ENCODE measurements at regions not wholly inside any gene's neighbourhood (a gene's known extent, or its start where the extent isn't known, plus 50 kb on each side); places are given as distances from the start of the nearest gene placed in this dataset.

DNA sequence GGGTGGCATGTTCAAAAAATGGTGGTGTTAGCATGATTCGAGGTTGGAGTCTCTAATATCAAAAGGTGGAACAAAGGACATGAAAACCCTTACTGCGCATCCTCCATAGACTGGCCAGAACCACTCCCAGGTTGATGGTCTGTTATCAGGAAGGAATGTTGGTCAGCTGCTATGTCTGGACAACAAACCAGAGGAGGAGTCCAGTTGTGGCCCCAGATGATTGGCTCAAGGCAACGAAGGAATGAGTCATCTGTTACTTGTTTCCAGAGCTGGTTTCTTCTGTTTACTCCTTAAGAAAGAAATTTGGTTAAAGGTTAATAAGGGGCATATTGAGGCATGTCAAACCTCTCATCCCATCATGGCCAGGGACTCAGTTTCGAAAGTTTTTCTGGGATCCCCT, 56.8 kb upstream of the GRIA4 start:
- POLR2A ChIA-PET (ENCODE audit: low non-redundant PET) = no interaction called here
- Histone ChIP-seq H3K27me3 (replicated peaks; ENCODE audit: insufficient read depth, low read depth, low read length, poor library complexity) (peaks cover 11% of the 10 kb centered on the region), H3K27ac (ENCODE audit: low read depth, low read length, poor library complexity, severe bottlenecking) (no peak overlapping the region), H3K36me3 (ENCODE audit: insufficient read depth, low read length, poor library complexity, severe bottlenecking) (no peaks in the 10 kb centered on the region), H3K4me1 (ENCODE audit: insufficient read depth, low read length, poor library complexity, severe bottlenecking) (no peaks in the 10 kb centered on the region), H3K4me3 (ENCODE audit: low read depth, low read length, poor library complexity, severe bottlenecking) (no peak overlapping the region), H3K9me3 (ENCODE audit: low read depth, low read length, poor library complexity, severe bottlenecking) (no peaks in the 10 kb centered on the region)
- no peak for DNase-seq (ENCODE audit: low spot score)
- TF ChIP-seq, protein P1, sequence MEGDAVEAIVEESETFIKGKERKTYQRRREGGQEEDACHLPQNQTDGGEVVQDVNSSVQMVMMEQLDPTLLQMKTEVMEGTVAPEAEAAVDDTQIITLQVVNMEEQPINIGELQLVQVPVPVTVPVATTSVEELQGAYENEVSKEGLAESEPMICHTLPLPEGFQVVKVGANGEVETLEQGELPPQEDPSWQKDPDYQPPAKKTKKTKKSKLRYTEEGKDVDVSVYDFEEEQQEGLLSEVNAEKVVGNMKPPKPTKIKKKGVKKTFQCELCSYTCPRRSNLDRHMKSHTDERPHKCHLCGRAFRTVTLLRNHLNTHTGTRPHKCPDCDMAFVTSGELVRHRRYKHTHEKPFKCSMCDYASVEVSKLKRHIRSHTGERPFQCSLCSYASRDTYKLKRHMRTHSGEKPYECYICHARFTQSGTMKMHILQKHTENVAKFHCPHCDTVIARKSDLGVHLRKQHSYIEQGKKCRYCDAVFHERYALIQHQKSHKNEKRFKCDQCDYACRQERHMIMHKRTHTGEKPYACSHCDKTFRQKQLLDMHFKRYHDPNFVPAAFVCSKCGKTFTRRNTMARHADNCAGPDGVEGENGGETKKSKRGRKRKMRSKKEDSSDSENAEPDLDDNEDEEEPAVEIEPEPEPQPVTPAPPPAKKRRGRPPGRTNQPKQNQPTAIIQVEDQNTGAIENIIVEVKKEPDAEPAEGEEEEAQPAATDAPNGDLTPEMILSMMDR (conservative IDR thresholded peaks at IDR 0.05; ENCODE audit: low read depth, low read length) = no peak
- no peak for TF ChIP-seq EZH2 (IDR thresholded peaks at IDR 0.05; ENCODE audit: borderline replicate concordance, low read depth, low read length, poor library complexity, severe bottlenecking)
- CTCF ChIA-PET = no interaction called here
- BruUV-seq (replicated peaks) = no TSS peak
- intact Hi-C loops (cut with micrococcal nuclease; ENCODE audit: unreplicated experiment) = no loop called here

GRCh38 chr11:105548359-105548758, 61.5 kb upstream of the GRIA4 start:
- Histone ChIP-seq H3K4me1 (ENCODE audit: insufficient read depth, low read length, poor library complexity, severe bottlenecking) (no peaks in the 10 kb centered on the region), H3K27ac (ENCODE audit: low read depth, low read length, poor library complexity, severe bottlenecking) (no peak overlapping the region), H3K36me3 (ENCODE audit: insufficient read depth, low read length, poor library complexity, severe bottlenecking) (no peaks in the 10 kb centered on the region), H3K27me3 (replicated peaks; ENCODE audit: insufficient read depth, low read depth, low read length, poor library complexity) (peaks cover 8% of the 10 kb centered on the region), H3K4me3 (ENCODE audit: low read depth, low read length, poor library complexity, severe bottlenecking) (no peak overlapping the region), H3K9me3 (ENCODE audit: low read depth, low read length, poor library complexity, severe bottlenecking) (no peaks in the 10 kb centered on the region)
- CTCF ChIA-PET = no interaction called here
- TF ChIP-seq, protein P1 (conservative IDR thresholded peaks at IDR 0.05; ENCODE audit: low read depth, low read length) = no peak
- TF ChIP-seq EZH2 (IDR thresholded peaks at IDR 0.05; ENCODE audit: borderline replicate concordance, low read depth, low read length, poor library complexity, severe bottlenecking) = no peak
- intact Hi-C loops (cut with micrococcal nuclease; ENCODE audit: unreplicated experiment) = no loop called here
- no peak for DNase-seq (ENCODE audit: low spot score)
- POLR2A ChIA-PET (ENCODE audit: low non-redundant PET) = no interaction called here
- no TSS peak for BruUV-seq (replicated peaks)

DNA sequence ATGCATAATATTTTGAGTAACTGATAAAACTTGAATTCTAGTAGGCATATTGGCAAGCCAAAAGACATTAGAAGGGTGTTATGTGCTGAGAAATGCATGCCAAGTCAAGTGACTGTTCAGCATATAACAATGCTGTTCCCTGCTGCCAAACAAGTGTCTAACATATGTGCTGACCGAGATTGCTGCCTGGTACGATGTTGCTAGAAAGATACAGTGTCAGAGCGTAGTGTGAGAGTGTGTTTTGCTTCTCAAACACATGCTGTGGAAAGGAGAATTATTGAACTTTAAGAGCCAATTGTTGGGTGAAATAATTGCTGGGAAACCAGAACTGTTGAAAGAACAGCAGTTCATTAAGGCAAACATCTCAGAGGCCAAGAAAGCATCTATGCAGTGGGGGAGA, 71.3 kb upstream of the GRIA4 start:
- intact Hi-C loops (cut with micrococcal nuclease; ENCODE audit: unreplicated experiment) = no loop called here
- no peaks in the 10 kb centered on the region for H3K4me1 ChIP-seq (ENCODE audit: insufficient read depth, low read length, poor library complexity, severe bottlenecking)
- ChIA-PET POLR2A (ENCODE audit: low non-redundant PET) (no interaction called here), CTCF (no interaction called here)
- no peak for TF ChIP-seq EZH2 (IDR thresholded peaks at IDR 0.05; ENCODE audit: borderline replicate concordance, low read depth, low read length, poor library complexity, severe bottlenecking)
- TF ChIP-seq, protein P1 (conservative IDR thresholded peaks at IDR 0.05; ENCODE audit: low read depth, low read length) = no peak
- no peaks in the 10 kb centered on the region for H3K9me3 ChIP-seq (ENCODE audit: low read depth, low read length, poor library complexity, severe bottlenecking)
- H3K4me3 ChIP-seq (ENCODE audit: low read depth, low read length, poor library complexity, severe bottlenecking) = no peak overlapping the region
- H3K27me3 ChIP-seq (replicated peaks; ENCODE audit: insufficient read depth, low read depth, low read length, poor library complexity) = peaks cover 34% of the 10 kb centered on the region
- BruUV-seq (replicated peaks) = no TSS peak
- DNase-seq (ENCODE audit: low spot score) = no peak
- H3K27ac ChIP-seq (ENCODE audit: low read depth, low read length, poor library complexity, severe bottlenecking) = no peak overlapping the region
- H3K36me3 ChIP-seq (ENCODE audit: insufficient read depth, low read length, poor library complexity, severe bottlenecking) = no peaks in the 10 kb centered on the region

Measured in A673 (cell line).